SK-N-MC (cell line): ENCODE measurements at regions not wholly inside any gene's neighbourhood (a gene's known extent, or its start where the extent isn't known, plus 50 kb on each side); places are given as distances from the start of the nearest gene placed in this dataset.

Source experiments
- EZH2 ChIP-seq: fragments of 200-600 bp; sonication (generic); IDR thresholded peaks from one replicate; pipeline ENCODE4 v1.6.1; 2017; ENCODE audit warnings: antibody characterized with exemption
- FOXP2 ChIP-seq: optimal IDR thresholded peaks from 2 replicates; pipeline ENCODE3; 2011; ENCODE audit warnings: mild to moderate bottlenecking, moderate library complexity; ENCODE audit not compliant: insufficient read depth; ENCODE audit errors: extremely low read length, control extremely low read depth
- POLR2AphosphoS5 ChIP-seq: IDR thresholded peaks from 2 replicates; pipeline ENCODE4 v1.6.1; 2012; ENCODE audit warnings: mild to moderate bottlenecking, low read depth, low read length, borderline replicate concordance

GRCh38 chr7:112540839-112541577 is 60.2 kb downstream of the LSMEM1 start:
- TF ChIP-seq POLR2AphosphoS5 = no peak
- TF ChIP-seq EZH2 = no peak
- no peak for TF ChIP-seq FOXP2
